HepG2 (cell line): ENCODE measurements at regions not wholly inside any gene's neighbourhood (a gene's known extent, or its start where the extent isn't known, plus 50 kb on each side); places are given as distances from the start of the nearest gene placed in this dataset.

Experiments
- ATAC-seq: fragments of 200-7000 bp; cut with Tn5 transposase; 3 replicates; pipeline ENCODE4 v1.9.1; 2020; ENCODE audit warnings: mild to moderate bottlenecking, moderate library complexity
- BruUV-seq: library from RNA; stranded (reverse); fragments of 400-500 nt; replicated peaks from 2 replicates; lab custom pipeline; 2021; lab: Mats Ljungman, UMichigan
- CTCF ChIA-PET: fragments of 300-600 bp; formaldehyde crosslinking; extraction: SDS; loops from one replicate; lab custom pipeline; 2021; ENCODE audit warnings: low total read pairs, inconsistent platforms, low intra/inter-chr PET ratio; lab: Yijun Ruan, JAX
- POLR2A ChIA-PET: fragments of 350-600 bp; sonication (Branson Sonifier 250); formaldehyde crosslinking; loops from one replicate; lab custom pipeline; 2020; ENCODE audit warnings: antibody characterized with exemption, inconsistent platforms; lab: Yijun Ruan, JAX
- DNase-seq: peaks from one replicate; pipeline ENCODE4 v3.0.0-alpha.2; 2015; ENCODE audit warnings: low spot score
- FAIRE-seq: peaks from 3 replicates; lab custom pipeline; 2011; peaks lifted over from hg19 to GRCh38; lab: Jason Lieb, UNC
- H2AFZ ChIP-seq: one replicate; pipeline ENCODE4 v1.6.1; 2011; ENCODE audit warnings: low read length, inconsistent platforms
- H3K27ac ChIP-seq: fragments of 300-600 bp; 3 replicates; pipeline ENCODE4 v1.8.0; 2011; ENCODE audit warnings: mixed run types, mild to moderate bottlenecking, mixed read lengths, low read length, inconsistent platforms; ENCODE audit not compliant: insufficient read depth; ENCODE audit errors: extremely low read length
- H3K27me3 ChIP-seq, 2 experiments: fragments of 200-600 bp in 1 of 2; 2 replicates in 1 of 2; 3 replicates in 1 of 2; pipeline versions ENCODE4 v1.6.0 to v1.8.0; 2011; ENCODE audit warnings: low read length in 2 of 2, mild to moderate bottlenecking in 2 of 2, moderate library complexity in 2 of 2, inconsistent platforms in 1 of 2; ENCODE audit not compliant: insufficient read depth in 2 of 2, control insufficient read depth in 1 of 2
- H3K36me3 ChIP-seq, 2 experiments: fragments of 200-600 bp in 1 of 2; replicated peaks in 1 of 2; 2 replicates in 1 of 2; 3 replicates in 1 of 2; pipeline versions ENCODE4 v1.5.1 to v1.8.0; 2011; ENCODE audit warnings: low read length in 2 of 2, inconsistent platforms in 1 of 2; ENCODE audit not compliant: insufficient read depth in 2 of 2, control insufficient read depth in 1 of 2
- H3K4me1 ChIP-seq: 2 replicates; pipeline ENCODE4 v1.5.1; 2012; ENCODE audit warnings: low read length, inconsistent platforms; ENCODE audit not compliant: insufficient read depth
- H3K4me2 ChIP-seq: 2 replicates; pipeline ENCODE4 v1.6.0; 2011; ENCODE audit warnings: low read depth, low read length, inconsistent platforms
- H3K4me3 ChIP-seq, 3 experiments: fragments of 200-600 bp in 1 of 3; sonication (generic), shearing (Covaris generic) in 1 of 3; replicated peaks in 1 of 3; 2 replicates each; pipeline ENCODE4 v1.5.1; 2011 to 2016; ENCODE audit warnings: low read length in 3 of 3, inconsistent platforms in 2 of 3, low read depth in 2 of 3, mild to moderate bottlenecking in 2 of 3, control low read depth in 1 of 3, mixed read lengths in 1 of 3; ENCODE audit not compliant: insufficient read depth in 1 of 3
- H3K79me2 ChIP-seq: one replicate; pipeline ENCODE4 v1.6.1; 2011; ENCODE audit warnings: low read length, inconsistent platforms; ENCODE audit not compliant: insufficient read depth
- H3K9ac ChIP-seq: 2 replicates; pipeline ENCODE4 v1.6.0; 2011; ENCODE audit warnings: mild to moderate bottlenecking, low read depth, low read length, inconsistent platforms; ENCODE audit not compliant: insufficient read depth
- H3K9me3 ChIP-seq: 2 replicates; pipeline ENCODE4 v1.5.1; 2012; ENCODE audit warnings: mild to moderate bottlenecking, low read length
- H4K20me1 ChIP-seq: 2 replicates; pipeline ENCODE4 v1.6.0; 2011; ENCODE audit warnings: inconsistent platforms, mild to moderate bottlenecking, low read length, moderate library complexity; ENCODE audit not compliant: insufficient read depth
- CBFB ChIP-seq: sonication (generic); formaldehyde crosslinking; IDR thresholded peaks from 2 replicates; pipeline ENCODE4 v1.4.0; 2020; ENCODE audit warnings: missing genetic modification reagents
- HOXD1 ChIP-seq: sonication (generic); formaldehyde crosslinking; IDR thresholded peaks from 2 replicates; pipeline ENCODE4 v1.5.0; 2020; ENCODE audit warnings: missing genetic modification reagents
- MAFG ChIP-seq: sonication (generic); formaldehyde crosslinking; IDR thresholded peaks from 2 replicates; pipeline ENCODE4 v1.5.1; 2020; ENCODE audit warnings: mild to moderate bottlenecking, missing genetic modification reagents
- NFYC ChIP-seq: IDR thresholded peaks from 2 replicates; pipeline ENCODE4 v1.6.1; 2016; ENCODE audit warnings: missing genetic modification reagents, missing compliant biosample characterization
- RAD51 ChIP-seq: fragments of 450-650 bp; IDR thresholded peaks from 2 replicates; pipeline ENCODE4 v1.6.1; 2016; ENCODE audit warnings: borderline replicate concordance
- RBM39 ChIP-seq: fragments of 200-400 bp; formaldehyde crosslinking; IDR thresholded peaks from one replicate; pipeline ENCODE4 v1.6.1; 2018; ENCODE audit warnings: antibody characterized with exemption, mild to moderate bottlenecking, low read depth, low read length; ENCODE audit not compliant: poor library complexity, severe bottlenecking
- RNF2 ChIP-seq: fragments of 450-650 bp; conservative IDR thresholded peaks from 2 replicates; pipeline ENCODE4 v1.6.1; 2016; ENCODE audit warnings: low read depth
- ZMAT3 ChIP-seq: sonication (generic); formaldehyde crosslinking; conservative IDR thresholded peaks from 2 replicates; pipeline ENCODE4 v1.7.0; 2021; ENCODE audit warnings: missing genetic modification reagents
- ZMYM4 ChIP-seq: sonication (generic); formaldehyde crosslinking; IDR thresholded peaks from 2 replicates; pipeline ENCODE4 v1.8.1; 2023; ENCODE audit warnings: mild to moderate bottlenecking, missing genetic modification reagents
- ZNF124 ChIP-seq: sonication (generic); formaldehyde crosslinking; IDR thresholded peaks from 2 replicates; pipeline ENCODE4 v1.4.0; 2020; ENCODE audit warnings: missing genetic modification reagents
- ZNF207 ChIP-seq: fragments of 450-650 bp; IDR thresholded peaks from 2 replicates; pipeline ENCODE4 v1.6.1; 2016; ENCODE audit warnings: antibody characterized with exemption, borderline replicate concordance
- ZNF337 ChIP-seq: sonication (generic); formaldehyde crosslinking; IDR thresholded peaks from 2 replicates; pipeline ENCODE4 v1.5.1; 2020; ENCODE audit warnings: missing genetic modification reagents, low read depth, mild to moderate bottlenecking, borderline replicate concordance
- ZNF749 ChIP-seq: sonication (generic); formaldehyde crosslinking; IDR thresholded peaks from 2 replicates; pipeline ENCODE4 v1.8.0; 2022; ENCODE audit warnings: mild to moderate bottlenecking, missing genetic modification reagents, moderate library complexity, borderline replicate concordance
- WGBS: methylation state at CpG from one replicate; pipeline ENCODE4 v1.1.6; 2017; ENCODE audit warnings: low lambda C conversion rate; 5-methylcytosine and 5-hydroxymethylcytosine counted together
- in situ Hi-C: cut with HindIII; loops from 2 replicates; pipeline ENCODE4 v1.10.0; 2017; ENCODE audit warnings: low pct_unique_long_range_greater_than_20kb; ENCODE audit not compliant: extremely low pct_ligation_motif_present
- intact Hi-C: fragments of 100-400 bp; cut with micrococcal nuclease; formaldehyde crosslinking; loops from one replicate; pipeline ENCODE4 v1.10.0; 2022; ENCODE audit not compliant: unreplicated experiment
- TF ChIP-seq, protein P1 (sequence below): sonication (generic); formaldehyde crosslinking; IDR thresholded peaks from 2 replicates; pipeline ENCODE4 v1.8.1; 2023; ENCODE audit warnings: missing genetic modification reagents, mild to moderate bottlenecking, borderline replicate concordance
- TF ChIP-seq, protein P2 (sequence below): conservative IDR thresholded peaks from 2 replicates; pipeline ENCODE4 v1.6.1; 2018; ENCODE audit warnings: missing genetic modification reagents
- TF ChIP-seq, protein P3 (sequence below): sonication (generic); formaldehyde crosslinking; IDR thresholded peaks from 2 replicates; pipeline ENCODE4 v1.5.1; 2020; ENCODE audit warnings: mild to moderate bottlenecking, missing genetic modification reagents, borderline replicate concordance
- TF ChIP-seq, protein P4 (sequence below): sonication (generic); formaldehyde crosslinking; IDR thresholded peaks from 2 replicates; pipeline ENCODE4 v1.4.0; 2020; ENCODE audit warnings: missing genetic modification reagents

DNA sequence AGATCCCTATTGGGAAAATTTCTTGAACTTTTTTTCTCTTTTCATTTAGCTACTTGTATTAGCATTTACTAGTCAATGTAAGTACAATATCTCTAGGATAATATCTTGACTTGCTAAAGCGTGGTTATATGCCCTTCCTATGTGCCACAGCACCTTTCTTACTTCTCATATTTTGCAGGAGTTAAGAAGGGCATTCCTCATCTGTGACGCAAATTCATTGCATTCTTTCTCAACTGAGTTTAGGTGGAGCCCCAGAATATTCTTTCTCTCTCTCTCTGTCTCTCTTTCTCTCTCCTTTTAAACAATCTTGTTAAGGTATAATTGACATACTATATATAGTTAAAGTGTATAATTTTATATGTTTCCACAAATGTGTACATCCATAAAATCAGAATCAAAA is 266.1 kb downstream of the RAB38 start:
- H3K27me3 ChIP-seq, result no peaks in the 10 kb centered on the region
- no peaks in the 10 kb centered on the region for H3K4me1 ChIP-seq
- POLR2A ChIA-PET, result no interaction called here
- CTCF ChIA-PET, result no interaction called here
- TF ChIP-seq ZNF124 (CRISPR knock-in tag) (no peak), ZNF207 (no peak), CBFB (CRISPR knock-in tag) (no peak), RAD51 (no peak), NFYC (CRISPR knock-in tag) (no peak), MAFG (CRISPR knock-in tag) (no peak), RNF2 (no peak), HOXD1 (CRISPR knock-in tag) (no peak), ZNF337 (CRISPR knock-in tag) (no peak), ZMAT3 (CRISPR knock-in tag) (no peak), ZMYM4 (CRISPR knock-in tag) (no peak)
- TF ChIP-seq, protein P1, sequence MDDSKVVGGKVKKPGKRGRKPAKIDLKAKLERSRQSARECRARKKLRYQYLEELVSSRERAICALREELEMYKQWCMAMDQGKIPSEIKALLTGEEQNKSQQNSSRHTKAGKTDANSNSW (CRISPR knock-in tag), result no peak
- no peak overlapping the region for H3K9ac ChIP-seq
- DNase-seq (no peak), FAIRE-seq (no peak), ATAC-seq (no peak)
- in situ Hi-C loops (no loop called here), intact Hi-C loops (no loop called here)
- H3K36me3 ChIP-seq, result no peaks in the 10 kb centered on the region
- no peak overlapping the region for H2AFZ ChIP-seq
- BruUV-seq, result no TSS peak
- 0% methylated on average over 2 of the region's 2 CpGs for WGBS
- H3K4me2 ChIP-seq, result no peak overlapping the region
- H3K27ac ChIP-seq, result no peak overlapping the region
- H3K79me2 ChIP-seq, result no peaks in the 10 kb centered on the region
- no peaks in the 10 kb centered on the region for H4K20me1 ChIP-seq
- H3K4me3 ChIP-seq, result no peak overlapping the region
- H3K9me3 ChIP-seq, result no peaks in the 10 kb centered on the region

DNA sequence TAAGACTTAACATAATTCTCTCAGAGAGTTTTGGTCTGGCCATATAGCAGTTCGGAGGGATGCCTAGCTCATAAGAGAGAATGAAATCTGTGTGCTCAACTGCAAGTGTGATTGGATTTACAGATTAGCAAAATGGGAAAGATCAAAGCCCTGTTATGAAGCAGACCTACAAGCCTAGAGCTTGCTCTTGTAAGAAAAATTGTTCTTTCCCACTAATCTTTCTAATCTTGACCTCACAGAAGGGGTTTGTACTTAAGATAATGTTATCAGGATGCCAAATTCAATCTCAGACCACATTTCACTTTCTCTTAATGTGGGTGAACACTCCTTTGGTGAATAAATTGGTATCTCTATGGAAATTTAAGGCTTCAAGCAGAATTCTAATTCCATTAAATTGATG is 267.2 kb downstream of the RAB38 start:
- CTCF ChIA-PET, result no interaction called here
- no peak overlapping the region for H3K4me3 ChIP-seq
- no TSS peak for BruUV-seq
- H3K27me3 ChIP-seq, result no peaks in the 10 kb centered on the region
- no peaks in the 10 kb centered on the region for H3K36me3 ChIP-seq
- WGBS, result 4% methylated on average over 1 of the region's 1 CpG
- H3K79me2 ChIP-seq, result no peaks in the 10 kb centered on the region
- H3K4me1 ChIP-seq, result no peaks in the 10 kb centered on the region
- H3K27ac ChIP-seq, result no peak overlapping the region
- H3K9me3 ChIP-seq, result no peaks in the 10 kb centered on the region
- intact Hi-C loops, result no loop called here
- H3K9ac ChIP-seq, result no peak overlapping the region
- POLR2A ChIA-PET, result no interaction called here
- in situ Hi-C loops, result no loop called here
- TF ChIP-seq RBM39, result no peak
- TF ChIP-seq, protein P2, sequence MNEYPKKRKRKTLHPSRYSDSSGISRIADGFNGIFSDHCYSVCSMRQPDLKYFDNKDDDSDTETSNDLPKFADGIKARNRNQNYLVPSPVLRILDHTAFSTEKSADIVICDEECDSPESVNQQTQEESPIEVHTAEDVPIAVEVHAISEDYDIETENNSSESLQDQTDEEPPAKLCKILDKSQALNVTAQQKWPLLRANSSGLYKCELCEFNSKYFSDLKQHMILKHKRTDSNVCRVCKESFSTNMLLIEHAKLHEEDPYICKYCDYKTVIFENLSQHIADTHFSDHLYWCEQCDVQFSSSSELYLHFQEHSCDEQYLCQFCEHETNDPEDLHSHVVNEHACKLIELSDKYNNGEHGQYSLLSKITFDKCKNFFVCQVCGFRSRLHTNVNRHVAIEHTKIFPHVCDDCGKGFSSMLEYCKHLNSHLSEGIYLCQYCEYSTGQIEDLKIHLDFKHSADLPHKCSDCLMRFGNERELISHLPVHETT (CRISPR knock-in tag), result no peak
- TF ChIP-seq, protein P3, sequence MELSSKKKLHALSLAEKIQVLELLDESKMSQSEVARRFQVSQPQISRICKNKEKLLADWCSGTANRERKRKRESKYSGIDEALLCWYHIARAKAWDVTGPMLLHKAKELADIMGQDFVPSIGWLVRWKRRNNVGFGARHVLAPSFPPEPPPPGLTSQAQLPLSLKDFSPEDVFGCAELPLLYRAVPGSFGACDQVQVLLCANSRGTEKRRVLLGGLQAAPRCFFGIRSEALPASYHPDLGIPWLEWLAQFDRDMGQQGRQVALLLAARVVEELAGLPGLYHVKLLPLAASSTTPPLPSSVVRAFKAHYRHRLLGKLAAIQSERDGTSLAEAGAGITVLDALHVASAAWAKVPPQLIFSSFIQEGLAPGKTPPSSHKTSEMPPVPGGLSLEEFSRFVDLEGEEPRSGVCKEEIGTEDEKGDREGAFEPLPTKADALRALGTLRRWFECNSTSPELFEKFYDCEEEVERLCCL (CRISPR knock-in tag), result no peak
- TF ChIP-seq ZNF749 (CRISPR knock-in tag), result no peak
- TF ChIP-seq, protein P4, sequence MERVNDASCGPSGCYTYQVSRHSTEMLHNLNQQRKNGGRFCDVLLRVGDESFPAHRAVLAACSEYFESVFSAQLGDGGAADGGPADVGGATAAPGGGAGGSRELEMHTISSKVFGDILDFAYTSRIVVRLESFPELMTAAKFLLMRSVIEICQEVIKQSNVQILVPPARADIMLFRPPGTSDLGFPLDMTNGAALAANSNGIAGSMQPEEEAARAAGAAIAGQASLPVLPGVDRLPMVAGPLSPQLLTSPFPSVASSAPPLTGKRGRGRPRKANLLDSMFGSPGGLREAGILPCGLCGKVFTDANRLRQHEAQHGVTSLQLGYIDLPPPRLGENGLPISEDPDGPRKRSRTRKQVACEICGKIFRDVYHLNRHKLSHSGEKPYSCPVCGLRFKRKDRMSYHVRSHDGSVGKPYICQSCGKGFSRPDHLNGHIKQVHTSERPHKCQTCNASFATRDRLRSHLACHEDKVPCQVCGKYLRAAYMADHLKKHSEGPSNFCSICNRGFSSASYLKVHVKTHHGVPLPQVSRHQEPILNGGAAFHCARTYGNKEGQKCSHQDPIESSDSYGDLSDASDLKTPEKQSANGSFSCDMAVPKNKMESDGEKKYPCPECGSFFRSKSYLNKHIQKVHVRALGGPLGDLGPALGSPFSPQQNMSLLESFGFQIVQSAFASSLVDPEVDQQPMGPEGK (CRISPR knock-in tag), result no peak
- FAIRE-seq (no peak), ATAC-seq (no peak), DNase-seq (no peak)
- no peak overlapping the region for H2AFZ ChIP-seq
- H4K20me1 ChIP-seq, result no peaks in the 10 kb centered on the region
- H3K4me2 ChIP-seq, result no peak overlapping the region
